Suprapubic skin (tissue), 4 donors: ENCODE measurements at regions not wholly inside any gene's neighbourhood (a gene's known extent, or its start where the extent isn't known, plus 50 kb on each side); places are given as distances from the start of the nearest gene placed in this dataset.

Experiments used
- DNase-seq, 2 donors: peaks; one replicate each; pipeline ENCODE4 v3.0.0-alpha.2; 2019; ENCODE audit warnings: low spot score in 2 of 2
- H3K27ac ChIP-seq: fragments of 200-600 bp; sonication (generic); one replicate; pipeline ENCODE4 v1.5.1; 2019
- H3K27me3 ChIP-seq: fragments of 200-600 bp; sonication (generic); one replicate; pipeline ENCODE4 v1.5.1; 2019
- H3K36me3 ChIP-seq: fragments of 200-600 bp; sonication (generic); one replicate; pipeline ENCODE4 v1.5.1; 2019
- H3K4me1 ChIP-seq: fragments of 200-600 bp; sonication (generic); one replicate; pipeline ENCODE4 v1.5.1; 2019
- H3K4me3 ChIP-seq: fragments of 200-600 bp; sonication (generic); one replicate; pipeline ENCODE4 v1.5.1; 2019; ENCODE audit warnings: mild to moderate bottlenecking
- H3K9me3 ChIP-seq: fragments of 200-600 bp; sonication (generic); one replicate; pipeline ENCODE4 v1.5.1; 2019
- EP300 ChIP-seq: sonication (generic); formaldehyde crosslinking; IDR thresholded peaks from one replicate; pipeline ENCODE4 v1.6.1; 2017; ENCODE audit warnings: antibody characterized with exemption
- POLR2A ChIP-seq, 2 donors: fragments of 450-650 bp; IDR thresholded peaks; one replicate each; pipeline ENCODE4 v1.6.1; 2017; ENCODE audit warnings: antibody characterized with exemption in 2 of 2, mild to moderate bottlenecking in 2 of 2, moderate library complexity in 2 of 2
- POLR2AphosphoS5 ChIP-seq, 3 donors: sonication (generic); formaldehyde crosslinking; IDR thresholded peaks; one replicate each; pipeline ENCODE4 v1.6.1; 2017; ENCODE audit warnings: antibody characterized with exemption in 3 of 3
- WGBS: methylation state at CpG from one replicate; pipeline ENCODE4 v1.1.5; 2018; 5-methylcytosine and 5-hydroxymethylcytosine counted together
- TF ChIP-seq, protein P1 (sequence below), 2 donors: fragments of 200-600 bp in 1 of 2; fragments of 450-650 bp in 1 of 2; sonication (generic) in 1 of 2; IDR thresholded peaks; one replicate each; pipeline ENCODE4 v1.5.1; 2016 to 2019; ENCODE audit warnings: antibody characterized with exemption in 2 of 2, mild to moderate bottlenecking in 1 of 2, moderate library complexity in 1 of 2

DNA sequence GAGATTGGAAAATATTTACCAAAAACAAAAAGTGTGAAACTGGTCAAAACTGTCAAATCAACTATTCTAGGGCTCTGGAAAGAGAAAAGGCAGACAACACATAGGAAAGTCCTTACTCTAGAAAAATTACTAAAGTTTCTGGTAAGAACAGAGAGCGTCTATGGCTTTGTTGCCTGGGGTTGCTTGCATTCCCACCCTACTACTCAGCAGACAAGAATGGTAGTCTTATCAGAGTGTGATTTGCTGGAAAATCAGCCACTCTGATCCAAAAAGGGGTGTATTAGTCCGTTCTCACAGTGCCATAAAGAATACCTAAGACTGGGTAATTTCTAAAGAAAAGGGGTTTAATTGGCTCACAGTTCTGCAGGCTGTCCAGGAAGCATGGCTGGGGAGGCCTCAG is 50.3 kb upstream of the CDH20 start:
- 88% methylated on average over 2 of the region's 2 CpGs for WGBS
- H3K4me1 ChIP-seq = no peaks in the 10 kb centered on the region
- TF ChIP-seq EP300 (no peak), POLR2A (IDR thresholded peaks at IDR 0.05) (no peak), POLR2AphosphoS5 (IDR thresholded peaks at IDR 0.05) (no peak)
- TF ChIP-seq, protein P1, sequence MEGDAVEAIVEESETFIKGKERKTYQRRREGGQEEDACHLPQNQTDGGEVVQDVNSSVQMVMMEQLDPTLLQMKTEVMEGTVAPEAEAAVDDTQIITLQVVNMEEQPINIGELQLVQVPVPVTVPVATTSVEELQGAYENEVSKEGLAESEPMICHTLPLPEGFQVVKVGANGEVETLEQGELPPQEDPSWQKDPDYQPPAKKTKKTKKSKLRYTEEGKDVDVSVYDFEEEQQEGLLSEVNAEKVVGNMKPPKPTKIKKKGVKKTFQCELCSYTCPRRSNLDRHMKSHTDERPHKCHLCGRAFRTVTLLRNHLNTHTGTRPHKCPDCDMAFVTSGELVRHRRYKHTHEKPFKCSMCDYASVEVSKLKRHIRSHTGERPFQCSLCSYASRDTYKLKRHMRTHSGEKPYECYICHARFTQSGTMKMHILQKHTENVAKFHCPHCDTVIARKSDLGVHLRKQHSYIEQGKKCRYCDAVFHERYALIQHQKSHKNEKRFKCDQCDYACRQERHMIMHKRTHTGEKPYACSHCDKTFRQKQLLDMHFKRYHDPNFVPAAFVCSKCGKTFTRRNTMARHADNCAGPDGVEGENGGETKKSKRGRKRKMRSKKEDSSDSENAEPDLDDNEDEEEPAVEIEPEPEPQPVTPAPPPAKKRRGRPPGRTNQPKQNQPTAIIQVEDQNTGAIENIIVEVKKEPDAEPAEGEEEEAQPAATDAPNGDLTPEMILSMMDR (IDR thresholded peaks at IDR 0.05) = no peak
- H3K4me3 ChIP-seq = no peak overlapping the region
- DNase-seq = no peak
- H3K27me3 ChIP-seq = no peaks in the 10 kb centered on the region
- H3K36me3 ChIP-seq = no peaks in the 10 kb centered on the region
- H3K9me3 ChIP-seq = peaks cover 13% of the 10 kb centered on the region
- no peak overlapping the region for H3K27ac ChIP-seq
